Gastroesophageal sphincter (tissue), 4 donors: ENCODE measurements at regions not wholly inside any gene's neighbourhood (a gene's known extent, or its start where the extent isn't known, plus 50 kb on each side); places are given as distances from the start of the nearest gene placed in this dataset.

Experiments used
- ATAC-seq: fragments of 150-250 bp; one replicate; pipeline ENCODE4 v1.9.1; 2016; ENCODE audit warnings: mild to moderate bottlenecking, moderate library complexity
- H3K27ac ChIP-seq, 4 donors: fragments of 200-600 bp; sonication (generic) in 3 of 4; 1 replicate in 3 of 4; 2 replicates in 1 of 4; pipeline ENCODE4 v1.5.1; 2016 to 2019
- H3K27me3 ChIP-seq: fragments of 200-600 bp; sonication (generic); one replicate; pipeline ENCODE4 v1.5.1; 2019
- H3K36me3 ChIP-seq, 2 donors: fragments of 200-600 bp; sonication (generic); one replicate each; pipeline ENCODE4 v1.5.1; 2019; ENCODE audit warnings: control low read depth in 1 of 2
- H3K4me1 ChIP-seq, 3 donors: fragments of 200-600 bp; sonication (generic); 1 replicate in 2 of 3; 2 replicates in 1 of 3; pipeline ENCODE4 v1.5.1; 2016 to 2019; ENCODE audit warnings: control low read depth in 2 of 3
- H3K4me3 ChIP-seq, 2 donors: fragments of 200-600 bp; sonication (generic); one replicate each; pipeline ENCODE4 v1.5.1; 2019; ENCODE audit warnings: mild to moderate bottlenecking in 1 of 2, moderate library complexity in 1 of 2
- H3K9me3 ChIP-seq, 3 donors: fragments of 200-600 bp; sonication (generic); one replicate each; pipeline ENCODE4 v1.5.1; 2017 to 2019; ENCODE audit warnings: control low read depth in 2 of 3
- CTCF ChIP-seq, 4 experiments: fragments of 200-600 bp in 2 of 4; fragments of 450-650 bp in 2 of 4; sonication (generic) in 1 of 4; IDR thresholded peaks; one replicate each; pipeline ENCODE4 v1.5.1; 2017 to 2019; ENCODE audit warnings: antibody characterized with exemption in 4 of 4, mild to moderate bottlenecking in 2 of 4, moderate library complexity in 2 of 4
- EP300 ChIP-seq: sonication (generic); formaldehyde crosslinking; IDR thresholded peaks from one replicate; pipeline ENCODE4 v1.6.1; 2017; ENCODE audit warnings: antibody characterized with exemption, mild to moderate bottlenecking
- POLR2A ChIP-seq, 2 donors: fragments of 450-650 bp; IDR thresholded peaks; one replicate each; pipeline ENCODE4 v1.6.1; 2017; ENCODE audit warnings: antibody characterized with exemption in 2 of 2, mild to moderate bottlenecking in 2 of 2, moderate library complexity in 1 of 2
- POLR2AphosphoS5 ChIP-seq: sonication (generic); formaldehyde crosslinking; IDR thresholded peaks from one replicate; pipeline ENCODE4 v1.6.1; 2017; ENCODE audit warnings: antibody characterized with exemption
- WGBS, 2 donors: methylation state at CpG; one replicate each; pipeline ENCODE4 v1.1.5; 2018; ENCODE audit warnings: low coverage in 1 of 2; 5-methylcytosine and 5-hydroxymethylcytosine counted together

GRCh38 chr16:11425140-11425539, 79.9 kb downstream of the RMI2 start:
- no peaks in the 10 kb centered on the region for H3K36me3 ChIP-seq
- TF ChIP-seq POLR2A (IDR thresholded peaks at IDR 0.05) (no peak), EP300 (no peak), POLR2AphosphoS5 (no peak), CTCF (IDR thresholded peaks at IDR 0.05) (no peak)

DNA sequence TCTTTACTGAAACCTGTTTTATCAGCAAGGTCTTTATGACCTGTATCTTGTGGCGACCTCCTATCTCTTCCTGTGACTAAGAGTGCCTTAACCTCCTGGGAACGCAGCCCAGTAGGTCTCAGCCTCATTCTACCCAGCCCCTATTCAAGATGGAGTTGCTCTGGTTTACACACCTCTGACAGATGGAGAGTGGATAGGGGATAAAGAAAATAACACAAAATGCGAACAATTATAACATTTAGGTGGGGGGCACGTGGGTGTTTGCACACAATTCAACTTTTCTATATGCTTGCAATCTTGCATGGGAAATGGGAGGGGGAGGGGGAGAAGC, 83.3 kb downstream of the RMI2 start:
- no peak for ATAC-seq
- H3K27ac ChIP-seq, result no peak overlapping the region
- WGBS, 2 donors, result 55 to 96% methylated on average over 3 of the region's 4 CpGs

More at GRCh38 chr16:11425140-11425539, 79.9 kb downstream of the RMI2 start:
- H3K27me3 ChIP-seq, result peaks cover 5% of the 10 kb centered on the region
- H3K4me1 ChIP-seq, result no peaks in the 10 kb centered on the region
- 100% methylated on average over 1 of the region's 14 CpGs; no CpG with 5 or more reads in 1 of the 2 donors for WGBS, 2 donors
- ATAC-seq, result no peak
- no peaks in the 10 kb centered on the region for H3K9me3 ChIP-seq
- H3K4me3 ChIP-seq, result no peak overlapping the region
- no peak overlapping the region for H3K27ac ChIP-seq

GRCh38 chr16:11429123-11429522, 83.9 kb downstream of the RMI2 start:
- no peaks in the 10 kb centered on the region for H3K4me1 ChIP-seq
- no peak for TF ChIP-seq POLR2AphosphoS5
- TF ChIP-seq EP300, result no peak
- no peak for TF ChIP-seq CTCF (IDR thresholded peaks at IDR 0.05)
- no peak for TF ChIP-seq POLR2A (IDR thresholded peaks at IDR 0.05)
- H3K27ac ChIP-seq, result no peak overlapping the region
- H3K4me3 ChIP-seq, result no peak overlapping the region
- 51 to 58% methylated on average over 3 to 5 of the region's 6 CpGs for WGBS, 2 donors
- ATAC-seq, result no peak
- H3K27me3 ChIP-seq, result no peaks in the 10 kb centered on the region
- H3K36me3 ChIP-seq, result no peaks in the 10 kb centered on the region
- H3K9me3 ChIP-seq, result peaks cover 0 to 16% (median 0%) of the 10 kb centered on the region in 3 donors

More for the DNA sequence above, 83.3 kb downstream of the RMI2 start:
- peaks cover 4% of the 10 kb centered on the region for H3K27me3 ChIP-seq
- H3K36me3 ChIP-seq, result no peaks in the 10 kb centered on the region
- H3K9me3 ChIP-seq, result peaks cover 0 to 16% (median 0%) of the 10 kb centered on the region in 3 donors
- H3K4me1 ChIP-seq, result no peaks in the 10 kb centered on the region
- no peak for TF ChIP-seq EP300
- TF ChIP-seq POLR2A (IDR thresholded peaks at IDR 0.05), result no peak
- no peak for TF ChIP-seq POLR2AphosphoS5
- no peak for TF ChIP-seq CTCF (IDR thresholded peaks at IDR 0.05)
- H3K4me3 ChIP-seq, result no peak overlapping the region

DNA sequence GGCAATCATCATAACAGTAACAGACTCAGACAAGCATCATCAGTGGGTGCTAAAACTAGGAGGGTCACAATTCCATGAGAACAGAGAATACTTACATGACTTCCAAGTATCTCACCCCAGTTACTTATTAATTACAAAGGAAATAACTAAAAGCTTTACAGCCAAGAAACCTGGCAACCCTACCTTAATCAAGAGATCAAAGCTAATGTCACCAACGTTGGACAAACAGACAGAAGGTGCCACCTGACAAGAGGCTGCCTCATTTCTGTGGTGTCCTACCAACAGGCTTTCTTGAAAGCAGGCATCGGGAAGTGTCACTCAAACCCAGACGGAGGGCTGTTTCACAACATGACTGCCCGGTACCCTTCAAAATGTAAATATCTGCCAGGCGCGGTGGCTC, 84.6 kb downstream of the RMI2 start:
- no peak for ATAC-seq
- Histone ChIP-seq H3K4me3 (no peak overlapping the region), H3K27me3 (peaks cover 7% of the 10 kb centered on the region), H3K27ac (no peak overlapping the region), H3K4me1 (no peaks in the 10 kb centered on the region), H3K9me3 (peaks cover 0 to 16% (median 0%) of the 10 kb centered on the region in 3 donors), H3K36me3 (no peaks in the 10 kb centered on the region)
- TF ChIP-seq POLR2A (IDR thresholded peaks at IDR 0.05) (no peak), POLR2AphosphoS5 (no peak), EP300 (no peak), CTCF (IDR thresholded peaks at IDR 0.05) (no peak)
- WGBS, 2 donors, result 79 to 88% methylated on average over 4 of the region's 6 CpGs

DNA sequence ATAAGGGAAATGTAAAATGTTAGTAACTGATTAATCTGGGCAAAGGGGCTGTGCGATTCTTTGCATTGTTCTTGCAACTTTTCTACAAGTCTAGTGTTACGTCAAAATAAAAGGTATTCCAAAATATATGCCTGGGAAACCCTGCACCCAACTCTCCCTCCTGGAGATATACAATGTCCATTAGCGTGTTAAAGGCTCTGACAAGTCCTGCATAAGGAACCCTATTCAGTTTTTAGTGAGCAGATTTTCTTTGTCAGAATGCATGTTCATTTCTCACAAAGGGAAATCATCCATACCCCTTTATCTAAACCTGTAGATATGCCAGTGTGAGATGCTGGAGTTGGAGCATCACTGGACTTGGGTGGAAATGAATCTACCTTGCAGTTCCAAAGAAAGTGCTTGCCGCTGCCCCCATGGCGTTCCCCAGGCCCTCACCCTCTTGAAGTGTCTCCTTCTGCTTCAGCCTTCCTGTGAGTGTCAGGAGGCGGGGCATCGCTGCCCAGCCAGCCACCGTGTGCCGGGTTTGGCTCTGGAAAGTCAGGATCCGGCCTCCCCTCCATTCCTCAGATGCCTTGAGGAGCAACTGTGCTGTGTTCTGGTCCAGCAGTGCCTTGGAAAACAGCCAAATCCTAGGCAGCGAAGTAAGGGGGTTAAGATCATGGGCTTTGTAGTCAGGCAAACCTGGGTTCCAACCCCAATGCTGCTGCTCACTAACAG, 85.5 kb downstream of the RMI2 start:
- TF ChIP-seq EP300, result no peak
- Histone ChIP-seq H3K27ac (no peak overlapping the region), H3K27me3 (peaks cover 15% of the 10 kb centered on the region), H3K4me3 (no peak overlapping the region), H3K9me3 (peaks cover 0 to 16% (median 0%) of the 10 kb centered on the region in 3 donors), H3K4me1 (no peaks in the 10 kb centered on the region), H3K36me3 (no peaks in the 10 kb centered on the region)
- no peak for ATAC-seq
- WGBS, 2 donors, result 77 to 90% methylated on average over 3 to 7 of the region's 11 CpGs
